KOPT-K1 (cell line): ENCODE measurements at regions not wholly inside any gene's neighbourhood (a gene's known extent, or its start where the extent isn't known, plus 50 kb on each side); places are given as distances from the start of the nearest gene placed in this dataset.

ENCODE experiments used
- H3K27ac ChIP-seq: fragments of 200-600 bp; sonication (generic); 2 replicates; pipeline ENCODE4 v1.5.1; 2016; ENCODE audit warnings: antibody characterized with exemption, mild to moderate bottlenecking, low read depth, low read length; ENCODE audit not compliant: poor library complexity, severe bottlenecking
- H3K36me3 ChIP-seq: fragments of 200-600 bp; sonication (generic); 2 replicates; pipeline ENCODE4 v1.5.1; 2017; ENCODE audit warnings: antibody characterized with exemption, mild to moderate bottlenecking, low read length, moderate library complexity; ENCODE audit not compliant: insufficient read depth
- H3K9me3 ChIP-seq: fragments of 200-600 bp; sonication (generic); 2 replicates; pipeline ENCODE4 v1.5.1; 2017; ENCODE audit warnings: antibody characterized with exemption, low read length, mild to moderate bottlenecking; ENCODE audit not compliant: insufficient read depth, poor library complexity, severe bottlenecking

GRCh38 chr9:129467004-129467588 lies 153.8 kb downstream of the C9orf50 start:
- Histone ChIP-seq H3K27ac (no peak overlapping the region), H3K9me3 (no peaks in the 10 kb centered on the region), H3K36me3 (no peaks in the 10 kb centered on the region)

DNA sequence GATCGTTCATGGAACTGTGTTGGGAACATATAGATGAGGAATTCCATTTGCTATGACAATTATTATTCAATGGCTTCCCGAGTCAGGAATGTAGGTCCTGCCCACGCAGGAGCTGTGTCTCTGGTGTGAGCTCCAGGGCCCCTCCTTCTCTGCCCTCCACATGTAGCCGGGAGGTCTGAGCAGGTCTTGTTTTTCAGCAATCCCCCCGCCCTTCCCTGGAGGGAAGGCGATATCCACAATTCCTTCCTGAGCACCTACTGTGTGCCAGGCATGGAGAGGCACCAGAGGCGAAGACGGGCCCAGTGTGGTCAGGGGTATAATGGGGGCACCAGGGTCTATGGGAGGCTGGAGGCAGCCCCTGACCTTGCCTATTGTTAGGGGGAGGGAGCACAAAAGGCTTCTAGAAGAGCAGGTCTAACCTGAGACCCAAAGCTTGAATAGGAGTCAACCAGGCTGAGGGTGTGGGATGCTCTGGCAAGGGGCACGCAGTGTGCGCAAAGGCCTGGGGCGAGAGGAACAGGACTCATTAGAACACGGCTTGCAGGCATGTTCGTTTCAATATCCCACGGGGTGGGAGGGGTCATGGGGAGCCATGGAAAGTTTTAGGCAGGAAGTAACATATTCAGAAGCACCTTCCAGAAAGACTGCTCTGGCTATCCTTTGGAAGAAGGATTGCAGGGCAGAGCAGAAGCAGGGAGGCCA lies 154.9 kb downstream of the C9orf50 start:
- no peaks in the 10 kb centered on the region for H3K9me3 ChIP-seq
- H3K27ac ChIP-seq, result no peak overlapping the region
- H3K36me3 ChIP-seq, result no peaks in the 10 kb centered on the region

DNA sequence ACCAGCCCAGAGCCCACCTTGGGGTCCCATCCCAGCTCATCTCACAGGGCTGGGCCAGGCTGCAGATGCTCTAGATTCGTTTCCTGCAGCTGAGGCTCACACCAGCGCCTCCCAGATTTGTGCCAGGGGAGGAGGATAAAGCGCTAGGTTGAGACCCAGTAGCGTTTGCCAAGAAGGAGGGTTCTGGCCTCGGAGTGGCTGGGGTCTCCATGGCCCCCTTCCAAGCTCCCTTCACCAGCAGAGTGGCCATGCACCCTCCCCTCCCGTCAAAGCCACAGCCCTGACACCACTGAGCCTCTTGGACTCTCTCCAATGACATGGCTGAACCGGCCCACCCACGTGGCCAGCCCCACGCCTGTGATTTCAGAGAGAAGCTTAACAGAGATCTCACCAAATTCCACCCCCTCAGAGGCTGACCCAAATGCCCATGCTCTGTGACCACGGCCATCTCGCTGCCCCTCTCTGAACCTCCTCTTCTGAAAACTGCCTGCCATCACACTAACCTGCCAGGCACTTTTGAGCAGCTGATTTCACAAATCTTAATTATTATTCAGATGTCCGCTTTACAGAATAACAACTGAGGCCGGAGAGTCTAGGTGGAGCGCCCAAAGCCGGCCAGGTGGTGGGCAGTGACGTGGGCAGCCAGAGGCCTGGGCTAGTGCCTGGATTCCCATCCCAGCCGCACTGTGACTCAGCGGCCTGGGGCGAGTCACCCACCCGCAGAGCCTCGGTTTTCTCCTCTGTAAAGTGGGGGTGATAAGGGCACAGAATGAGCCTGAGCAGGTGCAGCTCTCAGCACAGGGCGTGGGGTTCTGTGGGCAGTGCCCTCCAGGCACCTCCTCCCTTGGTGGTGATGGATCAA lies 155.7 kb downstream of the C9orf50 start:
- Histone ChIP-seq H3K36me3 (no peaks in the 10 kb centered on the region), H3K27ac (no peak overlapping the region), H3K9me3 (no peaks in the 10 kb centered on the region)

GRCh38 chr9:129463994-129464393 lies 156.9 kb downstream of the C9orf50 start:
- Histone ChIP-seq H3K9me3 (no peaks in the 10 kb centered on the region), H3K36me3 (no peaks in the 10 kb centered on the region), H3K27ac (no peak overlapping the region)

DNA sequence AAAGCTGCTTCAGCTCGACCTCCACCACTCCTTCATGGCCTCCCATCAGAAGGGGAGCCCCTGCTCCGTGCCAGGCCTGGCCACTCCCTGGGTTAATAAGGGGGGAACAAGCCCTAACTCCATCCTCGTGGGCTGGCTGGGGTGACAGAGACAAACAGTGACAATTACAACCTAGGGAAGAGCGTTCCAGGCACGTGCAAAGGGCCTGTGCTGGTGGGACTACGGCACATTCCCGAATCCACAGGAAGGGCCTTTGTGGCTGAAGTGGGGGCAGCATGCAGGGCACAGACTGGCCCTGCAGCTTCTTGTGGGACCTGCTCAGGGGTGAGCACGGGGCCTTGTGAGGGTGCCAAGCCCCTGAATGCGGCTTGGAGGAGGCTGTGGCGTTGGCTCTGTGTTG lies 157.4 kb downstream of the C9orf50 start:
- Histone ChIP-seq H3K27ac (no peak overlapping the region), H3K36me3 (no peaks in the 10 kb centered on the region), H3K9me3 (no peaks in the 10 kb centered on the region)

- H3K36me3 ChIP-seq, result no peaks in the 10 kb centered on the region
- no peak overlapping the region for H3K27ac ChIP-seq
- no peaks in the 10 kb centered on the region for H3K9me3 ChIP-seq
These were observed 158.5 kb downstream of the C9orf50 start for GRCh38 chr9:129462360-129462759.

GRCh38 chr9:129460323-129461261 lies 160.3 kb downstream of the C9orf50 start:
- peak overlapping the region; percentile 73 for H3K27ac ChIP-seq

DNA sequence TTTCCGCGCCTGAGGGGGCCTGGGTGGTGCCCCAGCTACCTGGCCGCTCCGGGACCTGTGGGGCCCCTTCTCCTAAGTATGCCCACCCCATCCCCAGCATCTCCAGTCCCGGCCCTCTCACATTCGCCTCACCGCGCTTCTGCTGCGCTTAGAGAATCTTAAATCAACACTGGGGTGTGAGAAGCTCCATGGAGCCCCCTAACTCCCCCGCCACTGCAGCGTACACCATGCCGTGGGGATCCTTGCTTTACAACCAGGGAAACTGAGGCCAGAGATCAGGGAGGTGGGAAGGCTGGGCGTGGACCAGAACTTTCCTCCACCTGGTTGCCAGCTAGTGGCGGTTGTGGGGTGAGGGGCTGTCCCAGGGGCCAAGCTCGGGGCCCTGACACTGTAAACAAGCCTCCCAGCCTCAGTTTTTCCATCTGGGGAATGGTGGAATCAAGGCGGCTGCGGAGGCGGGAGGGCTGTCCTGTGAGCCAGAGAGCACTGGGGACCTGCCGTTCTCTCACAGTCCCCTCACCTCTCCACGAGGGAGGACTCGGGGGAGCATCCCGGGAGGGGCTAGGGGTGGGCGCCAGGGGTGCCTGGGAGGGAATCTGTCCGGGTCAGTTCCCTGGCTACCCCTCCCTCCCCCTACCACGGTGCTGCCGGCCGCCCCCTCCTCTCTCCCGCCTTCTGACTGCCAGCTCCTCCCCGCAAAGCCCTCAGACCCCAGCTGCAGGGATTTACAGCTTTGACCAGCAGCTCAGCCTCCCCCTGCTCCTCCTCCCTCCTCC lies 161.2 kb downstream of the C9orf50 start:
- H3K36me3 ChIP-seq, result no peaks in the 10 kb centered on the region

More at GRCh38 chr9:129460323-129461261, 160.3 kb downstream of the C9orf50 start:
- Histone ChIP-seq H3K36me3 (no peaks in the 10 kb centered on the region), H3K9me3 (no peaks in the 10 kb centered on the region)

DNA sequence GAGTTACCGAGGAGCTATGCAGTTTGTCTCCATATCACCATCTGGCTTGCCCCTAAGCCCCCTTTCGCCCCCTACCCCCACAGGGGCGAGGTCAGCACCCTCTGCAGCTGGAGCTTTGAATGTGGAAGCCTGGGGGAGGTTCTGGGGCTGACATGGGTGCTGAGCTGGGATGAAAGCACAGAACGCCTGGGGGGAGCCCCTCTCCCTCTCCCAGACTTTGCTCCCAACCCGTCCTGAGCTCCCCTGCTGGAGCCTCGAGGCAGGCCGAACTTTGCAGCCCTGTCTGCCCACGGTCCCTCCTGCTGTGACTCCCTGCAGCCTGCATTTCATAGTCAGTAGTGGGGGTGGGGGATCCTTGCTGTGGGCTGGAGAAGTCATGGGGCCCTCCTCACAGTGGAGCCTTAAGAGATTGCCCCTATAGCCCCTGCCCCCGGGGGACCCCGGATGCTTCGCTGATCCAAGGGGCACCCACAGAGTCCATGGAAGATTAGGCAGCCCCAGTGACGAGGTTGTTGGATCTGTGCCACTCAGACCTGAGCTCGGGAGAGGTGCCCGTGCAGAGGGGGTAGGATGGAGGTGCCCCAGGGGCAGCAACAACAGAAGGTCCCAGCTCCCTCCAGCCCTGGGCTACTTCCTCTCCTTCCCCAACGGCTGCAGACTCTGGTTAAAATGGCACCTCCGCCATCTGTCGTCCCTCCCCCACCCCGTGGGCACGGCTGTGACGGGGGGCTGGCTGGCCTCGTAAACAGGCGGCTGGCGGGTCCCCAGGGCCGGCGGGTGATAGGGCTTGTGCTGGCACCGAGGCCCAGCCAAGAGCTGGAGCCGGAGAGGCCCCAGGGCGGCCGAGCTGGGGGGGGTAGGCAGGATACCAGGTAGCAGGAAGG lies 162.0 kb downstream of the C9orf50 start:
- no peaks in the 10 kb centered on the region for H3K36me3 ChIP-seq
- peak overlapping the region; percentile 73 for H3K27ac ChIP-seq
- H3K9me3 ChIP-seq, result no peaks in the 10 kb centered on the region

More for the DNA sequence above, 161.2 kb downstream of the C9orf50 start:
- Histone ChIP-seq H3K27ac (peak overlapping the region; percentile 73), H3K9me3 (no peaks in the 10 kb centered on the region)

DNA sequence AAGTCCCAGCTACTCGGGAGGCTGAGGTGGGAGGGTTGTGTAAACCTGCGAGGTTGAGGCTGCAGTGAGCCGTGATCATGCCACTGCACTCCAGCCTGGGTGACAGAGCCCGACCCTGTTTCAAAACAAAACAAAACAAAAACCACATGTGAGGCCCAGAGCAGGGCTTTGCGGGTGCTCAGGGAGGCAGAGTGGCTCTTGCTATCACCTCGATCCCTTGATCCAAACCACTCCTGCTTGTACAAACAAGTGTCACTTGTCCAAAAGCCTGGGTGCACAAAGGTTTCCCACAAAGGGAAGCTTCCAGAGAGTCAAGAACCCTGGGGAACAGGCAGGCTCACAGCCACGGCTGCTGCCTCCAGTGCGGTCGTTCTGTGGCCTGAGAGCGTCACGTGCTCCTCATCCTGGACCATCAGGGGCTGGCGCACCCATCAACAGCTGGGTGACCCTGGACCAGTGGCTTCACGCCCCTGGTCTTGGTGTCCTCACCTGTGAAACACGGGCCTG lies 162.7 kb downstream of the C9orf50 start:
- no peaks in the 10 kb centered on the region for H3K36me3 ChIP-seq
- H3K27ac ChIP-seq, result peak overlapping the region; percentile 73
- H3K9me3 ChIP-seq, result no peaks in the 10 kb centered on the region

- Histone ChIP-seq H3K27ac (no peak overlapping the region), H3K36me3 (no peaks in the 10 kb centered on the region)
These were observed 163.5 kb downstream of the C9orf50 start for GRCh38 chr9:129457325-129457779.

GRCh38 chr9:129456549-129457324 lies 164.2 kb downstream of the C9orf50 start:
- H3K27ac ChIP-seq, result no peak overlapping the region
- H3K9me3 ChIP-seq, result no peaks in the 10 kb centered on the region
- no peaks in the 10 kb centered on the region for H3K36me3 ChIP-seq

More at GRCh38 chr9:129457325-129457779, 163.5 kb downstream of the C9orf50 start:
- H3K9me3 ChIP-seq, result no peaks in the 10 kb centered on the region
